ENCODE measurements at regions not wholly inside any gene's neighbourhood (a gene's known extent, or its start where the extent isn't known, plus 50 kb on each side); places are given as distances from the start of the nearest gene placed in this dataset.

GRCh38 chr5:87120518-87121303 lies 147.0 kb upstream of the RASA1 start:
- peak overlapping the region; percentile 77 for H3K27ac ChIP-seq (ENCODE audit: low read depth, low read length, poor library complexity, severe bottlenecking)
- H3K4me3 ChIP-seq (ENCODE audit: low read depth, low read length, poor library complexity, severe bottlenecking): no peak overlapping the region
- H3K4me2 ChIP-seq (ENCODE audit: low read length): peak overlapping the region; percentile 47; the same call in 1 of the 2 replicates

DNA sequence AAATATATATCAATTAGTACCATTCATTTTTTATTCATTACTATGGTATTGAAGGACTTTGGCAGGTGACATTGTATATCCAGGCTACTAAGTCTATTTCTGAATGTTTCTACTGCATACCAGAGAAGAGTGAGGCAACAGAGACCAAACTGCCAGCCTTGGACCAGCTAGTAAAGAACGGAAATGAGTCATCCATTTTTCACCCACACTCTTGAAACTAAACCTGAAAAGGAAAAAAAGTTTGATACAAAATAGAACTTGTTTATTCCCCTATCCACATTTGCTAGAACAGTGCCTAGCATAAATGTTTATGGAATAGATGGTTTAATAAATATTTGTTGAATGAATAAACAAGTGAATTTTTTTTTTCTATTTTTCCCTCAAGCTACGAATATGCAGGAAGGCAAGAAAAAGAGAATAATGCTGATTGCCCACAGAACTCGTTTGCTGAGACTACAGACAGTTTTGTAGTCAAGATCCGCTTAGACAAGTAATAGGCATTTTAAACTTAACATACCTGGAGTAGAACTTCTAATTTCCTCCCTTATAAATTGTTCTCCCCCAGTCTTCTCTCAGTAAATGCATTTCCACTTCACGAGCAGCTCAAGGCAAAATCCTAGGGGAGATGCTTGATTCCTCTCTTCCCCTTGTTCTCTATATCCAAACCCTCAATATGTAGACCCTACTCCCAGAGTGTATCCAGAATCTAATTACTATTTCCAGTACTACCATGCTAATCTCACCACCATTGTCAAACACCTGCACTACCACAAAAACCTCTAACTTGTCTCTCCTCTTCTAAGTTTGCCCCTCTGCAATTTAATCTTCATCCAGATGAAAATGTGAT lies 146.2 kb upstream of the RASA1 start:
- Histone ChIP-seq H3K36me3 (ENCODE audit: insufficient read depth, low read length) (no peaks in the 10 kb centered on the region), H3K9ac (ENCODE audit: low read length) (peak overlapping the region; percentile 30), H3K4me2 (ENCODE audit: low read length) (peak overlapping the region; percentile 47), H3K4me3 (ENCODE audit: low read depth, low read length, poor library complexity, severe bottlenecking) (peak overlapping the region; percentile 28), H3K9me2 (ENCODE audit: low read depth, low read length) (no peaks in the 10 kb centered on the region), H3K9me3 (ENCODE audit: low read length) (no peaks in the 10 kb centered on the region), H3K4me1 (ENCODE audit: insufficient read depth, low read length, severe bottlenecking) (peaks cover 38% of the 10 kb centered on the region), H2AFZ (ENCODE audit: low read length) (no peak overlapping the region), H3K27ac (ENCODE audit: low read depth, low read length, poor library complexity, severe bottlenecking) (peak overlapping the region; percentile 77), H3F3A (ENCODE audit: insufficient read depth, low read length) (no peaks in the 10 kb centered on the region), H3K27me3 (ENCODE audit: insufficient read depth, low read length) (no peaks in the 10 kb centered on the region), H3K79me2 (ENCODE audit: insufficient read depth, low read length) (no peaks in the 10 kb centered on the region), H4K20me1 (ENCODE audit: insufficient read depth, low read length) (no peaks in the 10 kb centered on the region)
- TF ChIP-seq, protein P1, sequence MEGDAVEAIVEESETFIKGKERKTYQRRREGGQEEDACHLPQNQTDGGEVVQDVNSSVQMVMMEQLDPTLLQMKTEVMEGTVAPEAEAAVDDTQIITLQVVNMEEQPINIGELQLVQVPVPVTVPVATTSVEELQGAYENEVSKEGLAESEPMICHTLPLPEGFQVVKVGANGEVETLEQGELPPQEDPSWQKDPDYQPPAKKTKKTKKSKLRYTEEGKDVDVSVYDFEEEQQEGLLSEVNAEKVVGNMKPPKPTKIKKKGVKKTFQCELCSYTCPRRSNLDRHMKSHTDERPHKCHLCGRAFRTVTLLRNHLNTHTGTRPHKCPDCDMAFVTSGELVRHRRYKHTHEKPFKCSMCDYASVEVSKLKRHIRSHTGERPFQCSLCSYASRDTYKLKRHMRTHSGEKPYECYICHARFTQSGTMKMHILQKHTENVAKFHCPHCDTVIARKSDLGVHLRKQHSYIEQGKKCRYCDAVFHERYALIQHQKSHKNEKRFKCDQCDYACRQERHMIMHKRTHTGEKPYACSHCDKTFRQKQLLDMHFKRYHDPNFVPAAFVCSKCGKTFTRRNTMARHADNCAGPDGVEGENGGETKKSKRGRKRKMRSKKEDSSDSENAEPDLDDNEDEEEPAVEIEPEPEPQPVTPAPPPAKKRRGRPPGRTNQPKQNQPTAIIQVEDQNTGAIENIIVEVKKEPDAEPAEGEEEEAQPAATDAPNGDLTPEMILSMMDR (IDR thresholded peaks at IDR 0.05; ENCODE audit: low read length): no peak
- no peak for TF ChIP-seq EZH2 (IDR thresholded peaks at IDR 0.05; ENCODE audit: borderline replicate concordance, low read length)

More at GRCh38 chr5:87120518-87121303, 147.0 kb upstream of the RASA1 start:
- TF ChIP-seq EZH2 (IDR thresholded peaks at IDR 0.05; ENCODE audit: borderline replicate concordance, low read length): no peak
- TF ChIP-seq, protein P1 (IDR thresholded peaks at IDR 0.05; ENCODE audit: low read length): no peak
- Histone ChIP-seq H3K9me3 (ENCODE audit: low read length) (no peaks in the 10 kb centered on the region), H3F3A (ENCODE audit: insufficient read depth, low read length) (no peaks in the 10 kb centered on the region), H3K4me1 (ENCODE audit: insufficient read depth, low read length, severe bottlenecking) (peaks cover 38% of the 10 kb centered on the region), H3K36me3 (ENCODE audit: insufficient read depth, low read length) (no peaks in the 10 kb centered on the region), H3K27me3 (ENCODE audit: insufficient read depth, low read length) (no peaks in the 10 kb centered on the region), H3K9ac (ENCODE audit: low read length) (no peak overlapping the region), H2AFZ (ENCODE audit: low read length) (no peak overlapping the region), H4K20me1 (ENCODE audit: insufficient read depth, low read length) (no peaks in the 10 kb centered on the region), H3K9me2 (ENCODE audit: low read depth, low read length) (no peaks in the 10 kb centered on the region), H3K79me2 (ENCODE audit: insufficient read depth, low read length) (no peaks in the 10 kb centered on the region)

DNA sequence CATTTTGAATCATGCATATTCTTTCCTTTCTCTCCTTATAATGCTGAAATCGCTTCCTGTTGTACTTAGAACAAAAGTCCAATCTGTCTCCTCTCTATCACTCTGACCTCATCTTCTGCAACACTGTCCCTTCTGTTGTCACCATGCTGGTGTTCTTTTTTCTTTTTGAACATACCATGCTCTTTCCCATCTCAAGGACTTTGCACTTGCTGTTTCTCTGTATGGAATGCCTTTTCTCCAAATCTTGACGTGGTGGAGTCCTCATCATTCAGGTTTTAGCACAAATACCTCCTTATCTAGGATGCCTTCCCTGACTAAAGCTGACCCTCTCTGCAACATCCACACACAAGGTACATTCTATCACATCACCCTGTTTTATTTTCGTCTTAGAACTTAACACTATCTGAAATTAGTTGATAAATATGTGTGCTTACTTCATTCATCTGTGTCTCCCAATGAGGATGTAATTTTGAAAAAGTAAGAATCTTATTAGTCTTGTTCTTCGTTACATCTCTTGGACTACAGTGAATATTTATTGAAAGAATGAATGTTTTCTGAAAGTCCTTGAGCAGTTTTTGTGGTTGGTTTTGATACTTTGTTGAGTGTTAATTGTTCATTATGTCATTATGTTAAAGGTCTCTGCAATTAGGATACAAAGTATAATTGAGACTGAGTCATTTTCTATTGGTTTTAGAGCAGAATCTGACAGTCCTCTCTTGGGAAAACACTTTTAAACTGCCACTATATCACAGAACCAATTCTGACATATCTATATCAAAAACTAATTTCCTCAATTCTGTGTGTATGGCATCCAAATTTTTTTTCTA lies 145.3 kb upstream of the RASA1 start:
- Histone ChIP-seq H3K4me2 (ENCODE audit: low read length) (peak overlapping the region; percentile 47), H3K9ac (ENCODE audit: low read length) (peak overlapping the region; percentile 30), H2AFZ (ENCODE audit: low read length) (peak overlapping the region; percentile 89; the same call in 1 of the 2 replicates), H3F3A (ENCODE audit: insufficient read depth, low read length) (no peaks in the 10 kb centered on the region), H3K9me3 (ENCODE audit: low read length) (no peaks in the 10 kb centered on the region), H3K4me1 (ENCODE audit: insufficient read depth, low read length, severe bottlenecking) (peaks cover 42% of the 10 kb centered on the region), H3K4me3 (ENCODE audit: low read depth, low read length, poor library complexity, severe bottlenecking) (peak overlapping the region; percentile 28), H3K36me3 (ENCODE audit: insufficient read depth, low read length) (no peaks in the 10 kb centered on the region), H3K79me2 (ENCODE audit: insufficient read depth, low read length) (no peaks in the 10 kb centered on the region), H3K27ac (ENCODE audit: low read depth, low read length, poor library complexity, severe bottlenecking) (peak overlapping the region; percentile 77), H3K9me2 (ENCODE audit: low read depth, low read length) (no peaks in the 10 kb centered on the region), H4K20me1 (ENCODE audit: insufficient read depth, low read length) (no peaks in the 10 kb centered on the region), H3K27me3 (ENCODE audit: insufficient read depth, low read length) (no peaks in the 10 kb centered on the region)
- TF ChIP-seq, protein P1 (IDR thresholded peaks at IDR 0.05; ENCODE audit: low read length): no peak
